EL (cell line): ENCODE measurements at regions not wholly inside any gene's neighbourhood (a gene's known extent, or its start where the extent isn't known, plus 50 kb on each side); places are given as distances from the start of the nearest gene placed in this dataset.
"Not testable (repeated sequence)": the region's sequence is repeated elsewhere in the genome, so short reads cannot be mapped to it uniquely, and the experiment has no call there.

Source experiments
- DNase-seq: peaks from one replicate; pipeline ENCODE4 v3.0.0-alpha.2; 2016

GRCh38 chr20:40019510-40019909, 669.5 kb downstream of the MAFB start:
- no peak for DNase-seq

DNA sequence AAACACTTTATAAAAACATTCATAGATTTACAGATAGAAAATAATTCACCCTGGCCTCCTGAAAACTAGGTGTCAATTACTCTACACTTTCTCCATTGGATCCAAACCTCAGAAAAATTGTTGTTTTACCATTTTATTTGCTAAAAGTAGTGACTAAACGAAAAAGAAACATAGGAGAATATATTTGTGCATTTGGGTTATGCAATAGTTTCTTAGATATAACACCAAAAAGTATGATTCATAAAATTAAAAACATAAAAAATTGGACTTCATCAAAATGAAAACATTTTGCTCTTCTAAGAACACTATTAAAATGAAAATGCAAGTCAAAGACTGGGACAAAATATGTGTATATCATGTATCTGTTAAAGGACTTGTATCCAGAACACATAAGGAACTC, 671.3 kb downstream of the MAFB start:
- DNase-seq: no peak

DNA sequence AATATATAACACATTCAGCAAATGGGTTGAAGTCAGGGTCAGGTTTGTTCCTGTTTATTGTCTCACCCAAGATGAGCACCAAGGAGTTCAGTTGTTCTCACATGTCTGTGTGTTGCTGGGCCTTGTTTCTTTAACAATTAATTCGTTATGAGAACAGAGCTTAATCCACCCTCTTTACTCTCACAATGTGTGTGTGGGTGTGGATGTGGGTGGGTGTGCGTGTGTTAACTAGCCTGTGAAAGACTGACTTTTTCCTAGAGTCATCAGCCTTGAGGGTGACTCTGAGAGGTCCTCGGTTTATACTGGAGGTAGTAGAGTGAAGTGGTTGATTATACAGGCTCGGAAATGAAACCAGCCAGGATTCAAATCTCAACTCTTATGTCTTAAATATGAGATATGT, 672.1 kb downstream of the MAFB start:
- DNase-seq: no peak

DNA sequence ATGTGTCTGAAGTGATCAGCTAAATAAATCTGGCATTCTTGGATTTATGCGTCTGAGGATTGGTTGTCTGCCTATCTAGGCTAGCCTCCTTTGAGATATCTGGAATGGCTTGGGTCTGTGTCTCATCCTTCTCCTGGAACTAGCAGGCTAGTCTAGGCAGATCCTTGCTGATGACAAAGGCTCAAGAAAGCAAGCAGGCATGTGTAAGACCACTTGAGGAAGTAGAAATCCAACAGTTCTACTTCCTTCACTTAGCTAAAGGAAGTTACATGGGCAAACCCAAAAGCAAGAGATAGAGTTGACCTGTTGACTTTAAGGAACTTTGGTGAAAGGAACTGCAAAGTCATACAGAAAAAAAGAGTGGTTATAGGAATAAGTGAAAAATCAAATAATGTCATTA, 672.6 kb downstream of the MAFB start:
- DNase-seq: no peak

GRCh38 chr20:40012026-40012425, 677.0 kb downstream of the MAFB start:
- not testable (repeated sequence) for DNase-seq

DNA sequence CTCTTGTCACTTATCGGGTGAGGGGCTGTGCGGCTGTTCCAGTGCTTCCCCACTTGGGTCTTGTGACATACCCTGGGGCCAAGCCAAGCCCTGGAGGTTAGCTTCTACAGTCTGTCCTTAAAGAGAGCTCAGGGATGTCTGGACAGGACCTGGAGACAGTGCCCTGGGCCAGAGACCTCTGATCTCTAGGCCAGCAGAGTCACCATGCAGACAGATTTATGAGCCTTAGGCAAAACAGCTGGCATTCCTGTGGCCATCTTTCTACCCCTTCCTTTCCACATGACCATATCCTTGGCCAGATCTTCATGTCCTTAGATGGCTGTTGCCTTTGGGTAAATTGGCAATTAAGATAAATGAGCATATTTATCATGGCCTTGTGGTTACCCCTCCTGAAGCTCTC, 678.6 kb downstream of the MAFB start:
- peak; percentile 82 for DNase-seq

DNA sequence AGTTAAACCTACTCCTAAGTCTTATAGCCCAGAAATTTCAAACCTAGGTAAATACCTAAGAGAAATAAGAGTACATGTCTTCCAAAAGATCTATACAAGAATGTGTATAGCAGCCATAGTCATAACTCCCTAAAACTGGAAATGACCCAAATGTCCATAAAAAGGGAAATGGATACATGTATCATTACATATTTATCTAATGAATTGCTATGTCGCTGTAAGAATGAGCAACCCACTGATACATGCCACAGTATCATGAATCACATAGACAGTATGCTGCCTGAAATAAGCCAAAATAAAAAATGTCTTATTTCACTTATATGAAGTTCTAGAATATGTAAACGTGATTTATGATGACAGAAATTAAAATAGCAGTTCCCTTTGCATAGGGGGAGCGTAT, 679.5 kb downstream of the MAFB start:
- peak; percentile 78 for DNase-seq

GRCh38 chr20:40008177-40008576, 680.9 kb downstream of the MAFB start:
- DNase-seq: peak; percentile 56

- no peak for DNase-seq
Observed at GRCh38 chr20:40006168-40006860, 682.7 kb downstream of the MAFB start.

DNA sequence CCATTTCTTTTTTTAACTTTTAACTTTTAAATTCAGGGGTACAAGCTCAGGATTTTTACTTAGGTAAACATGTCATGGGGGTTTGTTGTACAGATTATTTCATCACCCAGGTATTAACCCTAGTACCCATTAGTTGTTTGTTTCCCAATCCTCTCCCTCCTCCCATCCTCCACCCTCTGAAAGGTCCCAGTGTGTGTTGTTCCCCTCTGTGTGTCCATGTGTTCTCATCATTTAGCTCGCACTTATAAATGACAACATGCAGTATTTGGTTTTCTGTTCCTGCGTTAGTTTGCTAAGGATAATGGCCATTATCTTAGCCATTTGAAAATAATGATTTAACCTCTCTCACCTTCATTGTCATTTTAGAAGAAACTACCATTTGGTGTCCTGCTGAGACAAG, 684.9 kb downstream of the MAFB start:
- not testable (repeated sequence) for DNase-seq

- DNase-seq: no peak
Observed at GRCh38 chr20:39993742-39994141, 695.3 kb downstream of the MAFB start.

GRCh38 chr20:39990692-39991091, 698.3 kb downstream of the MAFB start:
- DNase-seq: no peak

DNA sequence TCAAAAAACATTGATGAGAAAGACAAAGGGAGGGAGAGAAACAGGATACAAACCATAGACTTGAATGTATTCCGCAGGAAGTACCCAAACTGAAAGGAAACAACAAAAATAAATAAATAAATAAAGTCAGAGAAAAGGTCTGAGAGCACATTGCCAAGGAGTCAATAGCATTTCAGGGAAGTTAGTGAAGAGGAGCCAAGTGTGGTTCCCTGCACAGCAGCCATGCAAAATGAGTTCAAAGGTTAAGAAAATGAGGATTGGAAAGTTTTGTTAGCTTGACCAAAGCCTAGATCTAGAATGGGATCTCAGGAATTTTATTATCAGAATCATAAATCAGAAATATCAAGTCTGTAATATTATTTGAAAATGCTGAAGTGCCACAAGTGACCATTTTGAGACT, 700.0 kb downstream of the MAFB start:
- no peak for DNase-seq

GRCh38 chr20:39986173-39986904, 702.7 kb downstream of the MAFB start:
- peak; percentile 55 for DNase-seq

- no peak for DNase-seq
Observed at GRCh38 chr20:39985271-39985827, 703.7 kb downstream of the MAFB start.

DNA sequence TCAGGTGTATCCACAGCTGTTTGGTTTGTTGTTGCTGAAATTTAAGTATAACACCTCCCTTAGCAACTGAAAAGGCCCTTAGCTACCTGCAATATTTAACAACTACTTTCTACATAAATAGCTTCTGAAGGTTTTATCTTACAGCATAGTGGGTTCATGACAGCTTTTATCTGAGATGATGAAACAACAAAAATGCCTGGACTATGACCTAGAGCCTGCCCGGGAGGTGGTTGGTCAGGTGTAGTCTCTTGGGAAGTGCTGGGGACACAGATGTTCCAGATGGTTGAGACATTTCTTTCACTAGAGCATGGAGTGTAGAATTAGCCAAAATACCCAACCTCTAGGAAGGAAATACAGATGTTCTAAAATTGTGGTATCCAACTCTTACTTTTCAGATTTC, 705.4 kb downstream of the MAFB start:
- no peak for DNase-seq

GRCh38 chr20:39983183-39983582, 705.9 kb downstream of the MAFB start:
- DNase-seq: no peak

DNA sequence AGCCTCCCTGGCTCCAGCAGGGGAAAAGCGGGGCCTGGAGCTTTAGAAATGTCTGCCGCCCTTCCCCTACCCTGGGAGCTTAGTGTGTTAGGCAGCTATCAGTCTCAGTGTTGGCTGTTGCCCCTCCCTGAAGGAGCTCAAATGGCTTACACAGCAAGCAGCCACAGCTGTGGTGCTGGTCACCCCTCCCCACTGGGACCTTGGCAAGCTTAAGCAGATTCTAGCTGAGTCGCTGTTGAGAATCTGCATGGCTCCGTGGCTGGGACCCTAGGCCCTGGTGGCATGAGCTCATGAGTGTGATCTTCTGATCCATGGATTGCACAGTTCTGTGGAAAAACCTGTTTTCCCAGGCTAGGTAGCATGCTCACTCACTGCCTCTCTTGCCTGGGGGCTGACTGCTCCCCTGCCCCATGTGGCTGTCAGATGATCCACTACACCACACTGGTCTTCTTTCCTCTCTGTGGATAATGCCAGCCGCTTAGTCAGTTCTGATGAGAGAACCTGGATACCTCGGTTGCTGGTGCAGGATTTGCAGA, 714.0 kb downstream of the MAFB start:
- no peak for DNase-seq

DNA sequence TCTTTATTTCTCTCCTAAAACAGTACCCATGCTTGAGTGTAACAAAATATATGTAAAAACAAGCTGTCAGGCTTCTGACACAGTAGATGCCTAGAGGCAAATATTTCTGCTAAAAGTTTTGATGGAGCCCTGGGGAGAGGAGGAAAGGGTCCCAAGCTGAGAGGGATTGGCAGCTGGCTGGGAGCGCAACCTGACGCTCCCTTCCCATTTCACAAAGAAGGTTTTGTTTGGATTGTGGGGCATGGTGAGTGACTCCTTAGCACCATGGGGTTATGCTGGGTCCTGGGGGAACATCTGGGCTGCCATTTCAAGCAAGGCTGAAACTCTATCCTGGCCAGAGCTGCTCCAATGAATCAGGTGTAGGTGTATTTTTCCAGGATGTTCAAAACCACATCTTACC, 720.5 kb downstream of the MAFB start:
- no peak for DNase-seq

DNA sequence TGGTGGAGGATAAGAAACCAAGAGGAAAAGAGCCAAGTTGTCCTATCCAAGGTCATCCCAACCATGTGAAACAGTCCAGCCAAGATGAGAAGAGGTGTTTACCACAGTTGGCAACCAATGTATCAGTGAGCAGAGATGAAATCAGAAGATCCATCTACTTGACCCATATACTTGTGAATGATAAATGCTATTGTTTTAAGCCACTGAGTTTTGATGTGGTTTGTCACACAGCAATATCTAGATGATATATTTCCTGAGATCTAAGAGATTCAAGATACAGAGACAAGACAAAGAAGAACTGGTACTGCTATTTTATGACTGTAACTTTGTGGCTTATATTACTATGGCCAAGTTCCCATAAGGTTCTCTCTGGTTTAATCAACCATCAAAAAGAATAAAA, 721.2 kb downstream of the MAFB start:
- DNase-seq: no peak

DNA sequence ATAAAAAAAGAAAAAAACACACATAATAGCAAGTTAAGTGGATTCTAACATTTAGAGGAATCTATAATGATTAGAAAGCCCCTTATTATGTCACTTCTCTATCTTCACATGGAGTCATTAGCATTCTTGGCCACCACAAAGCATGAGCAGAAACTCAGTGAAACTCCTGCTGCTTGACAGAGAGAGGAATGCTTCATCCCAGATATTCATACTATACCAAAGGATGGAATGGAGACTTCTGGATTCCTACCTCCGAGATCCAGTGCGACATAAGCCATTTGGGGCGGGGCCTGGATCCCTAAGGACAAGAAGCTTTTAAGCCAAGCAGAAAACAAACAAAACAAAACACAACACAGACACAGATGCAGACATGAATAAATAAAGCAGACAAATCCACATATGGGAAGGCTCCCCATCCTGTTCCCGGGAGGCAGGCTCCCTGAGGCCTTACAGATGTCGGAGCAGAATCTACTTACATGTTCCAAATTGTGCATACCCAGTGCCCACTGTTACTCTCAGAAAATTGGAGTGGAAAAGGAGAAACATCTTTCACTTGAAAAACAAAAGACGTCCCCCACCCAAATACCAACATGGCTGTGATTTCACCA, 727.3 kb downstream of the MAFB start:
- DNase-seq: no peak

DNA sequence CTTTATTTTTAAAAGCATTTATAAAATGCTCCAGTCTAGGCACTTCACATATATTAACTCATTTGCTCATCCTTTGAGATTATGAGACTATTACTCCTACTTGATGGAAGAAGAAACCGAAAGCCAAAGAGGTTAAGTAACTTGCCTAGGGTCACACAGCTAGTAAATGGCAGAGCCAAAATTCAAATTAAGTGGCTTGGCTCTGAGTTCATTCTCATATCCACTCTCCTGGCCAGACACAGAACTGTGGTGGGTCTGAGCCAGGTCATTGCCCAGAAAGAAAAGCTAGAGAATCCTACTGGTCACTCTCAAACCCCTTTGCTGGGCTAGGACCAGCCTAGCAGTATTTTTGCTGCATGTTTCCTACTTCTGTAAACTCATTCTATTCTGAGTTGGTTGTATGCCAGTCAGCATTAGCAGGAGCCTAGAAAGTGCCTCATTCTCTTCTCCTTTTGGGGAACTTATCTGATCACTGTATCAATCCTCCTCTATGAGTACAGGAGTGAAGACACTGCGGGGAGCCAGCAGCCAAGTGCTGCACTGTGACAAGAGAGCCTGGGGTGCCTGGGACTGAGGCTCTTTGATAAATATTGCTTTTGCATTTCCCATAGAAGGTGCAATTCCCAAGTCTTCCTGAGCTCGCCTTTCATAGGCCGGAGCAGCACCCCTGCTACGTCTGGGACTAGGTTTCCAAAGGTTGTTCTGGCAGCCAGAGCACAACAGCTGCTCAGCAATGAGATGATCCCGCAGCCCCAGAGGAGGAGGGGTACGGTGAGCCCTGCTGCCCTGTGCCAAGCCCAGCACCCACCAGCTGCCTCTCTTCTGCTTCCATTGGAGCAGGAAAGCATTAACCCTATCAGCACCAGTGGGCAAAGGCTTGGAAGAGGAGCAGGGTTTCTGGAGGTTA, 728.3 kb downstream of the MAFB start:
- DNase-seq: no peak

- not testable (repeated sequence) for DNase-seq
Observed at GRCh38 chr20:39957911-39958310, 731.1 kb downstream of the MAFB start.
